HG03354 (cell line): ENCODE measurements at regions not wholly inside any gene's neighbourhood (a gene's known extent, or its start where the extent isn't known, plus 50 kb on each side); places are given as distances from the start of the nearest gene placed in this dataset.

ENCODE experiments used
- ATAC-seq: cut with Tn5 transposase; IDR thresholded peaks from one replicate; pipeline ENCODE4 v1.9.1; 2021; ENCODE audit warnings: mild to moderate bottlenecking; ENCODE audit not compliant: unreplicated experiment, poor library complexity, severe bottlenecking

DNA sequence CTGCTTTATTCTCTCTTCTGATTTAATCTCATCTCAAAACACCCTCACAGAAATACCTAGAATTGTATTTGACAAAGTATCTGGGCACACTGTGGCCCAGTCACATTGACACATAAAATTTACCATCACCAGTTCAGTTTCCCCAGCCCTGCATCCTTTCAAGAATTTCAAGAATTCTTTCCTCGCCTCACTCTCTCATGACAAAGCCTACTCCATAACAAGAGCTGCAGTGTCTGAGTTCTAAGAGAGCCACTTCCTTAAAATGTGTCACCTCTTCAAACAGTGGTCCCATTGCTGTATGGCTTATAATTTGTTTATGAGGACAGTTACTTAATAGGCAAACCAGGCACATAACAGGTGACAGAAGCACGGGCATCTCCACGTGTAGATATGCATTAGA lies 90.9 kb upstream of the STK39 start:
- no peak for ATAC-seq

DNA sequence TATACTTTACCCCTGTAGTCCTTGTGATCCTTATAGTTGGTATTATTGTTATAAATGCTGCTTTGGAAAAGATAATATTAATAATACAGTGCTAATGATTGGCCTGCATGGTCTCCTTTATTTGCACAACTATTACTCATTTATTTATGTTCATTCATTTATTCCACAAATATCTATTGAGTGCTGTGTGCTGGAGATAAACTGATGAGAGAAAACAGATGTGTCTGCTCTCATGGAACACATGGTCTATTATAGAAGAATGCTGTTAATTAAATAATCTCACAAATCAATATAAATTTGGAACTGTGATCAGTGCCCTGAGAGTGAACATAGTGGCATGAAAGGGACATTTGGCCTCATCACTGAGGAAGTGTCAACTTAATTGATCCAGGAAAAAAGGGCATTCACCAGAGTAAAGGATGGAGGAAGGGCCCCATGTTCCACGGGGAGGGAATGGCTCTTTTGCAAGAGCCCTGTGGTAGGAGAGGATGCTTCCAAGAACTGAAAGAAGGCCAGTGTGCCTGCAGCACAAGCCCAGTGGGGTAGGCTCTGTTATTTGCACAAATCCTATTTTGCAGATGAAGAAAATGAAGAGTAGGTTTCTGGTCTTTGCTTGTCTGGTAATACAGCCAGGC lies 91.5 kb upstream of the STK39 start:
- no peak for ATAC-seq

DNA sequence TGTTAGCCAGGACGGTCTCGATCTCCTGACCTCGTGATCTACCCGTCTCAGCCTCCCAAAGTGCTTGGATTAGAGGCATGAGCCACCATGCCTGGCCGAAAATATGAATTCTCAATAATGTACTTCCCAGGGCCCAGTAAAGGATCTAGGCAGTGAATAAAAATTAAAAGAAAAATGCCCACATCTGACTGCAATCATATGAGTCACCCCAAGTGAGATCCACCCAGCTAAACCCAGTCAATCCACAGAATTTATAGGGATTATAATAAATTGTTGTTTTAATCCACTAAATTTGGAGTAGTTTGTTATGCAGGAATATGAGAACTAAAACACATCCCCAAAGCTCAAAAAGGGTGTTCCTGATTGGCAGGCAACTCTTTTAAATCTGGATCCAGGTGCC lies 93.5 kb upstream of the STK39 start:
- no peak for ATAC-seq

DNA sequence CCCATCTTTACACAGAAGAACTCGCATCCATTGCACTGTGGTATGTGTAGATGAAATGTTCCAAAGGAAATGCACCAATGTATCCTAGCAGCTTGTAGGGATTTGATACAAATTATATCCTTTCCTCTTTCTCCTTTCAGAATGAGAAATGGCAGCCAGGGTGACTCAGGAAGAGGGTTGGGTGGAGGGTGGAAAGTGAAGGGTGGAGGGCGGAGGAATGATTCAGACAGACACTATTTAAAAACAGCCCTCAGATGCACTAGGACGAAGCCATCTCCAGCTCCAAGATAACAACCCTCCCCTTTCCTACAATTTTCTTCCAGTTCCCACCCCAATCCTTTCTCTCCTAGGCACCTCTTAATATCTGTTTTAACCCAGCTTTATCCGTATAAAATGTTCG lies 96.2 kb upstream of the STK39 start:
- ATAC-seq = no peak

DNA sequence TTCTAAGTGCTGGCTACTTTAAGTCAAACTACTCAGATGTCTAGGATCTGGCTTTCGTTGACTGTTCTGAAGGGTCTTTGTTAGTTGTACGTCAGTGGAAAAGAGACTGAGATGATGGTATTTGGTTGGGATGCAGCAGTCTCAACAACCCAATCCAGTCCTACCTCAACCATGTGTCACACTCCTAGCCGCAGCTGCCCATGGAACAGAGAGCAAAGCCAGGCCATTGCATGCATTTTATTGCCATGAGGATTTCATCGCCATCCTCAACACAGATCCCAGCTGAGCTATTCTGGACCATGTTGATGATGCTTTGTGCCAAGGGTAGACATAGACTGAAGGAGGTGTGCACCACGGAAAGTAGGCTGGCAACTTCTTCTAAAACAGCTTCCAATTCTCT lies 97.3 kb upstream of the STK39 start:
- no peak for ATAC-seq

DNA sequence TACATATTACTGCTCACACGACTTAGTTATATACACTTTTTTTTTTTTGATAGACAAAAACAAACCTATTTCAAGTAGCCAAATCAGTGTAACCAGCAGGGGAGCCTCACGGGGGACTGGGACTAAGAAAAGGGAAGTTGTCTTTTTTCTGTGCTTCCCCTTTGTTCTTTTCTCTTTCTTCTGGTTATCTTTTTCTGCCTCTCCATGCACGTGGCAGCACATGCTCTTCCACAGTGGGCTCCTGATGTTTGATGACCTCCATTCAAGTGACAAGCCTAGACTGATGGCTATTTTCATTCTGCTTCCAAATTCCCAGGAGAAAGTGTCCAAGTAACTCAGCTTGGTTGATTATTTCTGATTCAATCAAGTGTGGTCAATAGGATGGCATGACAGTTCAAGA lies 98.2 kb upstream of the STK39 start:
- no peak for ATAC-seq

DNA sequence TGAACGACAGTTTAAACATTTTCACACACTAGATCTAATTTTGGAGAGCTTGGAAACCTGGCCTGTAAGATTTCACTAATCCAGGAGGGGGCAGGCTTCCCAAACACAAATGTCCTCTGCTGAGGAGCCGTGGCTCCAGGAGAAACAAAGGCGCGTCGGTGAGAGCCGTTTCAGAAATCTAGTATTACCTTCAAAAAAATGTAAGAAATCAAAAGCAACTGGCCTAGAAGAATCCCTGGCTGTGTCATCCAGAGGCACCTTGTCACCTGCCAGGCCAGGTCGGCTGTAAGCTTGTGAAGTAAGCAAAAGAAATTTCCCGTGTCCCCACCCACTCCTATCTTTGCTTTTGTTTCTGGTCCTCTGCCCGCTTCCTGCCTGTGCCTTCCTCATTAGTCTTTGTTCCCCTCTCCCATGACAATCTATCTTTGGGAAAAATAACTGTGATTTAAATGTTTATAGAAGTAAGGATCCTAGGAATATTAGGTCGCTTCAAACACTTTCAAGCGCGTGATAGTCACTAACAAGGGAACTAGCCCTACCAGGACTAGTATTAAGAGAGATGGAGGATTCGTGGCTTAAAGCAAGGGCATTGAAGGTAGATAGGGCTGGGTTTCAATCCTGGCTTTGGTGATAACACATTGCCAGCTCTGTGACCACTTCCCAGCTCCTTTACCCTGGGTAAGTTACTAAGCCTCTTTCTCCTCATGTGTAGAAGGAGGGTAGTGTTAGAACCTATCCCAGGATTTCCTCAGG lies 99.5 kb upstream of the STK39 start:
- ATAC-seq = peak; percentile 87

DNA sequence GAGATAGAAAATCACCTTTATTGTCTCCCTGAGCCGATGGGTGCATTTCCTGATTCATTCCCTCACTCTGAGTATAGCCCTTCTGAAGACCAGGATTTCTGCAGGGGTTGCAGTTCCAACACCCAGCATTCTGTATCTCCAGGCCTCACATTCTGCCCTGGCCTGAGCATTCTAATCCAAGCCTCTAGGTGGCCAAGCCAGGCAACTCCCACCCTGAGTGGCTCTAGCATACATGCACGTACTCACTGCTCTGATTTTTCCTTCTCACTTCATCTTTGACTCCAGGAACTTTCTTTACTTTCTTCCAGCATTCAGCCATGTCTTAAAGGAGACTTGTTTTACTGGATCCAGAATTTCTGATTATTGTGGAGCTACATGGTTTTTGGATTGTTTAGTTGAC lies 100.7 kb upstream of the STK39 start:
- peak; percentile 76 for ATAC-seq

DNA sequence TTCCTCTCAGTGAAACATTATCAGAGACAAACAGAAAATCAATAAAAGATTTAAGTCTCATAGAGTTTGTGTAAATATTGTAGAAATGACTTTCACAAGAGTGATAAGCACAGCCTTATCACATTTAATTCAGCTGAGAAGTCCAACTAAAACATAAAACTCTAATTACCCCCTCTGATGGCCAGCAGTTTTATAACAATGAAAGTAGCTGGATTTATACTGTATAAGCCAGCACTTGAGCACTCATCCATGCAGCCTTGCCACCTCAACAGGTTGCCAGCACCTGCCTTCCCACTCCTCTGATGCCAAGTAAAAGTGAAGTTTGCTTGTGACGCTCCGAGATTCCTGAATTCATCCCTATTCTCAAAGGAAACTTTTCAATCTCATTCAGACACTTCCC lies 103.0 kb upstream of the STK39 start:
- no peak for ATAC-seq

DNA sequence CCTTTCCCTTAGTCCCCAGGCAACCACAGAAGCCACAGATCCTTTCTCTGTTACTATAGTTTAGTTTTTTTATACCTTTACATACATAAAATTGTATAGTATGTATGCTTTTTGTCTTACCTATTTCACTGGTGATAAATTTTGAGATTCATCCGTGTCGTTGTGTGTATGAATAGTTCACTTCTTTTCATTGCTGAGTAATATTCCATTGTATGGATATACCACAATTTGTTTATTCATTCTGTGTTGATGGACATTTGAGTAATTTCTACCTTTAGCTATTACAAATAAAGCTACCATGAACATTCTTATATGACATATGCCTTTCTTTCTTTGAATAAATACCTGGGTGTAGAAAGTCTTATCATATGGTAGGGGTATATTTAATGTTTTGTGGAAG lies 102.8 kb upstream of the CERS6 start:
- no peak for ATAC-seq

DNA sequence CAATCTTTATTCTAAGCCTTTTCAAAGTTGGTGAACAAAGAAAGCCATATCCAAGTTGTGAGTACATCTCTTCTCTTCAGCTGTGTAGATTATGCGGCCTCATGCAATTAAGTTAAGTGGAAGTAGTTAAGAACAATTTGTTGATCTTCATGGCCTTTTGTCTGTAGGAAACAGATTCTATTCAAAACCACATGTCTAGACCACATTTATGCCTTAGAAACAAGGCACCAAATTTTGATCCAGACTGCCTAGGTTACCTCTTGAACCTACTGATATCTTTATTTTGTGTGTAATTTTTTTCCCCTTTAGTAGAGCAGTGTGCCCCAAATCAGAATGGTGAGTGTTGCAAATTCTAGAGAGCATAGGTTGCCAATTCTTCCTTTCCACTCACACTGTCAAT lies 101.6 kb upstream of the CERS6 start:
- ATAC-seq = no peak

DNA sequence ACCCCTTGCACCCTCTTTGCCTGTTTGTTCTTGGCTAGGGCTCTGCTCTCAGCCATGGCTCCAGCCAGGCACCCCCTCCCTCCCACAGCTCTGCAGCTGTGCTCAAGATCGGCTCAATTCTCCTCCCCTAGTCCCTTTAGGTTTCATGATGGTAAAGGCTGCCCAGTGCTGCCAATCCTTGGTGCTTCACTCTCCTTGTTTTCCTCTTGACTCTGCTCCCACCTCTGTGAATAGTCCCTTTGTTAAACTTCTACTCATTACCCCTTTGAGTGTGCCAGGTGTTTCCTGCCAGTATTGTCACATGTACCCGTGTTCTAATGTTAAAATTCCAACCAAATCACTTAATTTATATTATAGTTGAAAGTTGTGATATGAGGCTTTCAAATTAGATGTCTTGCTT lies 101.0 kb upstream of the CERS6 start:
- ATAC-seq = no peak

DNA sequence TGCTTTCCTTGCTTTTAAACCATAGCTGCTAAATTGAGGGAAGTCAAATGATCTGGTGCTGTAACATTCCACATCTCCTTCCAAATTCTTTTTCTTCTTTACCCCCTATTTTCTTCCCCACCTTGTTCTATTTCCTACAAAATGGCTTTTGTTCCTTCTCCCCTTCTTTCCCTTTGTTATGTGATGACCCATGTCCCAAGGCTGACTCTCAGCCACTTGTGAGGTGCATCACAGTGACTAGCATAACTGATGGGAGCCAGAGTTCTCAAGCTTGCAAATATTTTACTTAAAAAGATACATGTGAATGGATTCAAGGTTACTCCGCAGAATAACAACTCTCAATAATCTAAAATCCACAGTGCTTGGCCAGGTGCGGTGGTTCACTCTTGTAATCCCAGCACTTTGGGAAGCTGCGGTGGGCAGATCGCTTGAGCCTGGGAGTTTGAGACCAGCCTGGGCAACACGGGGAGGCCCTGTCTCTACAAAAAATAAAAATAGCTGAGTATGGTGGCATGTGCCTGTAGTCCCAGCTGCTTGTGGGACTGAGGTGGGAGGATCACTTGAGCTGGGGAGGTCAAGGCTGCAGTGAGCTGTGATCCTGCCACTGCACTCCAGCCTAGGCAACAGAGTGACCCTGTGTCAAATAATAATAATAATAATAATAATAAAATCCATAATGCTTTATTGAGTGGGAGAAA lies 100.1 kb upstream of the CERS6 start:
- ATAC-seq = no peak

DNA sequence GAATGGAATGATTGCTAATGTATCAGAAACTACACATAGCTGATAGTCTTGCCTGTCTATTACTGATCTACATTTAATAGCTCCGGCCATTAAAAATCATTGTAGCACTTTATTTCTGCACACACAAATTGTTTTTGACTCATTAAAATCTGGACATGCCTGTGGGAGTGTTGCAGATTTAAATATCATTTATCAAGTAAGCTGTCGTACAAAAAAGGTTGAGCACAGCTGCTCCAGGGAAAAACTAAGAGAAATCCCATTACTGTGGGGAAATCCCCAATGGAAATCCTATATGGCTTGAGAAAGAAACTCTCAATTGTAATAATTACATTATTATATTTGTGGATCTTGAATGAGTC lies 99.6 kb upstream of the CERS6 start:
- no peak for ATAC-seq

DNA sequence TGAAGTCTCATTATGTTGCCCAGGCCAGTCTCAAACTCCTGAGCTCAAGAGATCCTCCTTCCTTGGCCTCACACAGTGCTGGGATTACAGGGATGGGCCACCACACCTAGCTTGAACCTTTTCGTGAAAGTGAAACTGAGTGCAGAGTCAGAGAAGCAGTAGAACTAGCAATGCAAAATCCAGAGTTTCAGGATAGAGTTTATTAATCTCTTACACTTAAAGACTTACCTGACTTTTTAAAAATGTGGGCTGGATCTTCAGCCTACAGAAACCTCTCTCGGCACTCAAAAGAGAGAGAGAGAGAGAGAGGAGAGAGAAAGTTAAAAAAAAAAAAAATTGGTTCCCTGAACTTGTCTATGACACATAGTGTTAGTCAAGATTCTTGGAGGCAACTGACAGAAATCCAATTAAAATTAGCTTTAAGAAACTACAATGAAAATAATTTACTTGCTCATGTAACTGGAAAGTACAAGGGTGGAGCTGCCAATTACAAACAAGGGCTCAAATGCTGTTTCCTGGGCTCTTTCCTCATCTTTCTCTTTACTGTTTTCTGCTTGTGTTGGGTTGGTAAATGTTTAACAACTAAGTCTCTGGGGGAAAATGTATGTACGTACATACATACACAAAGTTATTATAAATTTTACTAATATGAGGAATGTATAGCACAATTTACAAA lies 98.1 kb upstream of the CERS6 start:
- peak; percentile 67 for ATAC-seq

DNA sequence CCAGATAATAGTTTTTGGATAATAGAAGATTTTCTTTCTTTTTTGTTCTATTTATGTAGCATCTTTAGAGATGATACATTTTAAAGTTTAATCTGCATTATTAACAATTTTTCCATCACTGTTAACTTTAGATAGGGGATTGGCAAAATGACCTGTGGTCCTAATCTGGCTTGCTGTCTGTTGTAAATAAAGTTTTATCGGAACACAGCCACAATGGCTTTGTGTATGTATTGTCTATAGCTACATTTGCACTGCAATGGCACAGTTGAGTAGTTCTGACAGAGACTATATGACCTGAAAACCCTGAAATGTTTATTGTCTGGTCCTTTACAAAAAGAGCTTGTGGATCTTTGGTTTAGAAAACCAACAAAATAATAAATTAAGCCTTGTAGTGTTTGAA lies 97.0 kb upstream of the CERS6 start:
- no peak for ATAC-seq

DNA sequence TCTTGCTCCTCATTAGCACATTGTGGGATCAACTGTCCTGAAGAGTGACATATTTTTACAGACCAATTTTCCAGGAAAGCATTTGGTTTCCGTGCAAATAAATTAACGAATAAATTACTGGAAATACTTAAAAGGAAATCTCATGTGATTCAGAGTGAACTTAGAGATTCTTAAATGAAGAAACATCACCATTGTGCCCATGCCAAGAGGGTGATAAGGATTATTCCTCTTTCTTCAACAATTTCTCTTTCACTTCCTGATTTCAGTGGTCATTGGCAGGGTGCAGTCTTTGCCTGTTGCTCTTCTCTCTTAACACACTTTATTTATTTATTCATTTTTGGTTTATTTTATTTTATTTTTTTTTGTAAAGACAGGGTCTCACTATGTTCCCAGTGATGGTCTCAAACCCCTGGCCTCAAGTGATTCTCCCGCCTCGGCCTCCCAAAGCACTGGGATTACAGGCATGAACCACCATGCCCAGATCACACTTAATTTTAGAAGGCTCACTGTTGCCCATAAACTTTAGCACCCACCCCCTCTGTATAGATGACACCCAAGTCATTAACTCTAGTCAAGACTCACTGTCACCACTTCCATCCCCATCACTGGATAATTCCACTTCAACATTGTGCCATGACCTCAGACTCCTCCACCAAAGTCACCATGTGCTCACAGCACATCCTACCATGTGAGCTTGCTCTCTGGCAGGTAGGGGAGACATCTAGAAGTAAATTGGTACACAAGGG lies 92.6 kb upstream of the CERS6 start:
- ATAC-seq = peak; percentile 85

DNA sequence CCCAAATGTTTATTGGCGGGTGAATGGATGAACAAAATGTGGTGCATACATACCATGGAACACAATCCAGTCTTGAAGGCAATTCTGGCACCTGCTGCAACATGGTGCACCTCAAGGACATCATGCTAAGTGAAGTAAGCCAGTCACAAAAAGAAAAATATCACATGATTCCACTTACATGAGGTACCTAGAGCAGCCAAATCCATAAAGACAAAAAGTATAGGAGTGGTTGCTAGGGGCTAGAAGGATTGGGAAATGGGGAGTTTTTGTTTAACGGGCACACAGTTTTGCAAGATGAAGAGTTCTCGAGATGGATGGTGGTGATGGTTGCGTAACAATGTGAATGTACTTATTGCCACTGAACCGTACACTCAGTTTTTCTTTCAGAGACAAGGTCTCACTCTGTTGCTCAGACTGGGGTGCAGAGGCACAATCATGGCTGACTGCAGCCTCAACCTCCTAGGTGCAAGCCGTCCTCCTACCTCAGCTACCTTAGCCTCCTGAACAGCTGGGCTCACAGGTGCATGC lies 90.9 kb upstream of the CERS6 start:
- no peak for ATAC-seq

DNA sequence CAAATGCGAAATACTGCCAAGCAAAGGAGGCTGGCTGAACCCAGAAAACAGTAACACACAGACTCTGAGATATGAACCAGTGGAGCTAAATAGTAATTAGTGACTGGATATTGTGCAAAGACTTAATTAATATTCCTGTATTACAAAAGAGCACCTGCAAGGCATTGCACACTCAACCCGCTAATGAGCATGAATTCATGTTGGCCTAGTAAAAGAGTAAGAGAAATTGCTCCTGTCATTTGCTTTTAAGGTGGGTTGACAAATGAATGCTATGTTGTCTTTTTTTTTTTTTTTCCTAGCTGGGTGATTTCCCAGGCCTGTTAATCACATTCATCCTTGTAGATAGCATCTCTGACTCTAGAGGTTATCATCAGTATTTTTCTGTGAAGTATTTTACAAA lies 87.0 kb upstream of the CERS6 start:
- ATAC-seq = no peak
